HL-60 (cell line): ENCODE measurements at regions not wholly inside any gene's neighbourhood (a gene's known extent, or its start where the extent isn't known, plus 50 kb on each side); places are given as distances from the start of the nearest gene placed in this dataset.
"Not testable (repeated sequence)": the region's sequence is repeated elsewhere in the genome, so short reads cannot be mapped to it uniquely, and the experiment has no call there.

ENCODE experiments used
- DNase-seq, 2 experiments: peaks; one replicate each; pipeline ENCODE4 v3.0.0-alpha.2; 2010 to 2020; ENCODE audit warnings: low read depth in 1 of 2, low spot score in 1 of 2
- H3K27ac ChIP-seq: fragments of 250-450 bp; sonication (Bioruptor Pico); replicated peaks from 2 replicates; pipeline ENCODE4 v1.5.1; 2020; ENCODE audit warnings: mild to moderate bottlenecking, moderate library complexity
- H3K27me3 ChIP-seq: fragments of 250-450 bp; sonication (Bioruptor Pico); 2 replicates; pipeline ENCODE4 v1.5.1; 2021; ENCODE audit warnings: mild to moderate bottlenecking, moderate library complexity; ENCODE audit not compliant: insufficient read depth, poor library complexity, severe bottlenecking
- H3K4me3 ChIP-seq: replicated peaks from 2 replicates; pipeline ENCODE4 v1.5.1; 2011; ENCODE audit warnings: mild to moderate bottlenecking, control low read depth, low read length; ENCODE audit not compliant: insufficient read depth
- GABPA ChIP-seq: IDR thresholded peaks from 2 replicates; pipeline ENCODE4 v1.6.1; 2012; ENCODE audit warnings: low read depth
- POLR2AphosphoS5 ChIP-seq: IDR thresholded peaks from 2 replicates; pipeline ENCODE4 v1.6.1; 2012; ENCODE audit warnings: low read depth
- SPI1 ChIP-seq: IDR thresholded peaks from 2 replicates; pipeline ENCODE4 v1.6.1; 2012; ENCODE audit warnings: low read depth, mild to moderate bottlenecking, borderline replicate concordance
- TF ChIP-seq, protein P1 (sequence below): IDR thresholded peaks from one replicate; pipeline ENCODE4 v1.5.1; 2011; ENCODE audit warnings: low read length, control low read depth, inconsistent platforms; ENCODE audit not compliant: insufficient read depth
- TF ChIP-seq, protein P2 (sequence below): IDR thresholded peaks from 2 replicates; pipeline ENCODE4 v1.6.1; 2012; ENCODE audit warnings: low read depth; ENCODE audit not compliant: insufficient replicate concordance

DNA sequence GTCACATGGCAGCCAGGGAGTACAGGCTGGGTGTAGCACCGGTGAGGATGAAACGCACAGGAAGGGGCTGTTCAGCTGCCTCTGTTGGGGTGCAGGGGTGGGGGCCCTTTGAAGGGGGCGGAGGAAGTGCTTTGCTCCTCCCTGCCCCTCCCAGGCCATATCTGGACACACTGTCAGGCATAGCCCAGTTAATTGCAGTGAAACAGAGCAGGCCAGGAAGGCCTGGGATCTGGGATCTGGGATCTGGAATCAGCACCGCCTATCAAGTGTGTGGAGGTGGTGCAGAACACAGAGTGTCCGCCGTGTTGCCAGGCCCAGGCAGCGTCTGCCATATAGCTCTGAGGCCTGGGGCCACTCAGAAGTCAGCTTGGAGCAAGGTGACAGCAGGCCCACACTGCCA lies 85.5 kb upstream of the EPCAM start:
- TF ChIP-seq, protein P1, sequence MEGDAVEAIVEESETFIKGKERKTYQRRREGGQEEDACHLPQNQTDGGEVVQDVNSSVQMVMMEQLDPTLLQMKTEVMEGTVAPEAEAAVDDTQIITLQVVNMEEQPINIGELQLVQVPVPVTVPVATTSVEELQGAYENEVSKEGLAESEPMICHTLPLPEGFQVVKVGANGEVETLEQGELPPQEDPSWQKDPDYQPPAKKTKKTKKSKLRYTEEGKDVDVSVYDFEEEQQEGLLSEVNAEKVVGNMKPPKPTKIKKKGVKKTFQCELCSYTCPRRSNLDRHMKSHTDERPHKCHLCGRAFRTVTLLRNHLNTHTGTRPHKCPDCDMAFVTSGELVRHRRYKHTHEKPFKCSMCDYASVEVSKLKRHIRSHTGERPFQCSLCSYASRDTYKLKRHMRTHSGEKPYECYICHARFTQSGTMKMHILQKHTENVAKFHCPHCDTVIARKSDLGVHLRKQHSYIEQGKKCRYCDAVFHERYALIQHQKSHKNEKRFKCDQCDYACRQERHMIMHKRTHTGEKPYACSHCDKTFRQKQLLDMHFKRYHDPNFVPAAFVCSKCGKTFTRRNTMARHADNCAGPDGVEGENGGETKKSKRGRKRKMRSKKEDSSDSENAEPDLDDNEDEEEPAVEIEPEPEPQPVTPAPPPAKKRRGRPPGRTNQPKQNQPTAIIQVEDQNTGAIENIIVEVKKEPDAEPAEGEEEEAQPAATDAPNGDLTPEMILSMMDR, result no peak
- TF ChIP-seq GABPA (no peak), SPI1 (no peak)
- TF ChIP-seq, protein P2, sequence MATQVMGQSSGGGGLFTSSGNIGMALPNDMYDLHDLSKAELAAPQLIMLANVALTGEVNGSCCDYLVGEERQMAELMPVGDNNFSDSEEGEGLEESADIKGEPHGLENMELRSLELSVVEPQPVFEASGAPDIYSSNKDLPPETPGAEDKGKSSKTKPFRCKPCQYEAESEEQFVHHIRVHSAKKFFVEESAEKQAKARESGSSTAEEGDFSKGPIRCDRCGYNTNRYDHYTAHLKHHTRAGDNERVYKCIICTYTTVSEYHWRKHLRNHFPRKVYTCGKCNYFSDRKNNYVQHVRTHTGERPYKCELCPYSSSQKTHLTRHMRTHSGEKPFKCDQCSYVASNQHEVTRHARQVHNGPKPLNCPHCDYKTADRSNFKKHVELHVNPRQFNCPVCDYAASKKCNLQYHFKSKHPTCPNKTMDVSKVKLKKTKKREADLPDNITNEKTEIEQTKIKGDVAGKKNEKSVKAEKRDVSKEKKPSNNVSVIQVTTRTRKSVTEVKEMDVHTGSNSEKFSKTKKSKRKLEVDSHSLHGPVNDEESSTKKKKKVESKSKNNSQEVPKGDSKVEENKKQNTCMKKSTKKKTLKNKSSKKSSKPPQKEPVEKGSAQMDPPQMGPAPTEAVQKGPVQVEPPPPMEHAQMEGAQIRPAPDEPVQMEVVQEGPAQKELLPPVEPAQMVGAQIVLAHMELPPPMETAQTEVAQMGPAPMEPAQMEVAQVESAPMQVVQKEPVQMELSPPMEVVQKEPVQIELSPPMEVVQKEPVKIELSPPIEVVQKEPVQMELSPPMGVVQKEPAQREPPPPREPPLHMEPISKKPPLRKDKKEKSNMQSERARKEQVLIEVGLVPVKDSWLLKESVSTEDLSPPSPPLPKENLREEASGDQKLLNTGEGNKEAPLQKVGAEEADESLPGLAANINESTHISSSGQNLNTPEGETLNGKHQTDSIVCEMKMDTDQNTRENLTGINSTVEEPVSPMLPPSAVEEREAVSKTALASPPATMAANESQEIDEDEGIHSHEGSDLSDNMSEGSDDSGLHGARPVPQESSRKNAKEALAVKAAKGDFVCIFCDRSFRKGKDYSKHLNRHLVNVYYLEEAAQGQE, result no peak
- Histone ChIP-seq H3K27ac (no peak overlapping the region), H3K4me3 (no peak overlapping the region), H3K27me3 (no peaks in the 10 kb centered on the region)
- no peak for DNase-seq

DNA sequence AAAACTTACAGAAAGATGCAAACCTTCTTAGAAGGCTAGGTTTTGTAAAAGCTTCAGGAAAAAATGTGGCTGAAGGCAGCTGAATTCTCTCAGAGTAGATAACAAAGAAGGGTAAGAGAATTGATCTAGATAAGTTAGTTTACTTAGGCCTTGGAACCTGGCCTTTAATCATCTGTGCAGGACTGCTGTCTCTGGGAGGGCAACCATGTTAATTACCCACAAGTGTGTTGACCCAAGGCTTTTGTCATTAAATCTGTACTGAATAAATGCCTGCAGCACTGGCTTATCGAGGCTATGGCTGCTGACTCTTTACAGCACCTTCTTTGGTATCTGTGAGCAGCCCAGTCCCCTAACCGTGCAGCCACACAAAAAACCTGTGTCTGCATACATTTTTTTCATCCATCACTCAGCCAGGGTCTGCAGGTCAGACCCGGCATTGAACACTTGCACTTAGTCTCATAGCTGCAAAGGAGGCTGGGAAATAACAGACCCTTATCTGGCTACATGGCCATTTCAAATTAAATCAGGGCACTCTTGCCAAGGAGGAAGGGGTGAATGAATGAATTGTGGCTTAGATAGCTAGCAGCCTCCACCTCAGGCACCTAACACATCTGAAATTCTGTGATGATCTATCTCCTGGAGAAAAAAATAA lies 86.4 kb upstream of the EPCAM start:
- no peak for DNase-seq

DNA sequence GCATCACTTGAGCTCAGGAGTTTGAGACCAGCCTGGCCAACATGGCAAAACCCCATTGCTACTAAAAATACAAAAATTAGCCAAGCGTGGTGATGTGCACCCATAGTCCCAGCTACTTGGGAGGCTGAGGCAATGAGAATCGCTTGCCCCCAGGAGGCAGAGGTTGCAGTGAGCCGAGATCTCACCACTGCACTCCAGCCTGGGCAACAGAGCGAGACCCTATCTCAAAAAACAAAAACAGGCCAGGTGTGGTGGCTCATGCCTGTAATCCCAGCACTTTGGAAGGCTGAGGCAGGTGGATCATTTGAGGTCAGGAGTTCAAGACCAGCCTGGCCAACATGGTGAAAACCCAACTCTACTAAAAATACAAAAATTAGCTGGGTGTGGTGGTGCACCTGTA lies 89.6 kb upstream of the EPCAM start:
- H3K27ac ChIP-seq, DNase-seq, H3K27me3 ChIP-seq, H3K4me3 ChIP-seq: not testable (repeated sequence)

More for the DNA sequence above, 86.4 kb upstream of the EPCAM start:
- Histone ChIP-seq H3K27me3 (no peaks in the 10 kb centered on the region), H3K27ac (no peak overlapping the region), H3K4me3 (no peak overlapping the region)
- TF ChIP-seq, protein P2, result no peak
- no peak for TF ChIP-seq POLR2AphosphoS5
- TF ChIP-seq, protein P1, result no peak
- TF ChIP-seq SPI1, result no peak
- TF ChIP-seq GABPA, result no peak

DNA sequence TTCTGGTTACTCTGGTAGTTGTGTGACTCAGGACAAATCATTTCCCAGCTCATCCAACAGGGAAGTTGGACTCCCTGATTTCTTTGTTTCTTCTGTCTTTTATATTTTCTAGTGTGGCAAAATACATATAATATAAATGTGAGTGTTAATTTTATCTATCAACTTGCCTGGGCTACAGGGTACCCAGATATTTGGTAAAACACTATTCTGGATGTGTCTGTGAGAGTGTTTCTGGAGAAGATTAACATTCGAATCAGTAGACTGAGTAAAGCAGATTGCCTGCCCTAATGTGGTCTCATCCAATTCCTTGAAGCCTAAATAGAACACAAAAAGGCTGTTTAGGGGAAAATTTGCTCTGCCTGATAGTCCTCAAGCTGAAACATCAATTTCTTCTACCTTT lies 91.1 kb upstream of the EPCAM start:
- no peaks in the 10 kb centered on the region for H3K27me3 ChIP-seq
- H3K4me3 ChIP-seq, result no peak overlapping the region
- no peak overlapping the region for H3K27ac ChIP-seq
- TF ChIP-seq, protein P2, result no peak
- TF ChIP-seq GABPA (no peak), SPI1 (no peak), POLR2AphosphoS5 (no peak)
- TF ChIP-seq, protein P1, result no peak
- no peak for DNase-seq
